Erythroblast (primary cell): ENCODE measurements at regions not wholly inside any gene's neighbourhood (a gene's known extent, or its start where the extent isn't known, plus 50 kb on each side); places are given as distances from the start of the nearest gene placed in this dataset.
"Not testable (repeated sequence)": the region's sequence is repeated elsewhere in the genome, so short reads cannot be mapped to it uniquely, and the experiment has no call there.

Source experiments
- GATA1 ChIP-seq: IDR thresholded peaks from 2 replicates; pipeline ENCODE4 v1.6.1; 2011; ENCODE audit warnings: low read depth, mild to moderate bottlenecking, control low read depth, low read length, moderate library complexity
- POLR2A ChIP-seq: IDR thresholded peaks from 2 replicates; pipeline ENCODE4 v1.6.1; 2011; ENCODE audit warnings: mild to moderate bottlenecking, low read length

DNA sequence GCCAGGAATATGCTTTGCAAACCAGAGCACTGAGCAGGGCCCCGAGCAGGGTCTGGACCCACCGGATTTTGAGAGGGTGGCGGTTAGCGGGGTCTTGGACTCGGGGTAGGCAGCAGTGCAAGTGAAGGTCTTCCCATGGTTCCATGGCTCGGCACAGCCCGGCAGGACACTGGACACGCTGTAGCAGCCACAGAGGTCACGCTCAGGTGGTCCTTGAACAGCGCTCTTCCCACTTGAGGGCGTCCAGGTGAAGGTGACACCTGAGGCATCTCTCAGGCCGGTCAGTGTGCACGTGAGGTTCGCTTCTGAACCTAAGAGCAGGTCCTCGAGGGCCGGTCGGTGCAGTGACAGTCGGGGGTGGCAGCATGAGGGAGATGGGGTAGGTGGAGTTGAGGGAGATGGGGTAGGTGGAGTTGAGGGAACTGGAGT lies 181.4 kb downstream of the TMEM121 start:
- not testable (repeated sequence) for TF ChIP-seq POLR2A, GATA1
